ENCODE measurements at regions not wholly inside any gene's neighbourhood (a gene's known extent, or its start where the extent isn't known, plus 50 kb on each side); places are given as distances from the start of the nearest gene placed in this dataset.

GRCh38 chr12:3961591-3961990 lies 88.4 kb upstream of the PARP11 start:
- no peak for DNase-seq (ENCODE audit: low read depth)

GRCh38 chr12:3959799-3960560 lies 86.8 kb upstream of the PARP11 start:
- DNase-seq (ENCODE audit: low read depth), result no peak

DNA sequence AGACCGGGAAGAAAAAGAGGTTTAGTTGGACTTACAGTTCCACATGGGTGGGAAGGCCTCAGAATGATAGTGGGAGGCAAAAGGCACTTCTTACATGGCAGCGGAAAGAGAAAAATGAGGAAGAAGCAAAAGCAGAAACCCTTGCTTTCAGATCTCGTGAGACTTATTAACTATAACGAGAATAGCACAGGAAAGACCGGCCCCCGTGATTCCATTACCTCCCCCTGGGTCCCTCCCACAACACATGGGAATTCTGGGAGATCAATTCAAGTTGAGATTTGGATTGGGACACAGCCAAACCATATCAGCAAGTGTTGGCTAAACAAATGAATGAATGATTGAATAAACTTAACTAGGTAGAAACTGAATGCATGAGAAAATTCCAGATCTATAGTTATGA lies 85.3 kb upstream of the PARP11 start:
- DNase-seq (ENCODE audit: low read depth), result no peak

DNA sequence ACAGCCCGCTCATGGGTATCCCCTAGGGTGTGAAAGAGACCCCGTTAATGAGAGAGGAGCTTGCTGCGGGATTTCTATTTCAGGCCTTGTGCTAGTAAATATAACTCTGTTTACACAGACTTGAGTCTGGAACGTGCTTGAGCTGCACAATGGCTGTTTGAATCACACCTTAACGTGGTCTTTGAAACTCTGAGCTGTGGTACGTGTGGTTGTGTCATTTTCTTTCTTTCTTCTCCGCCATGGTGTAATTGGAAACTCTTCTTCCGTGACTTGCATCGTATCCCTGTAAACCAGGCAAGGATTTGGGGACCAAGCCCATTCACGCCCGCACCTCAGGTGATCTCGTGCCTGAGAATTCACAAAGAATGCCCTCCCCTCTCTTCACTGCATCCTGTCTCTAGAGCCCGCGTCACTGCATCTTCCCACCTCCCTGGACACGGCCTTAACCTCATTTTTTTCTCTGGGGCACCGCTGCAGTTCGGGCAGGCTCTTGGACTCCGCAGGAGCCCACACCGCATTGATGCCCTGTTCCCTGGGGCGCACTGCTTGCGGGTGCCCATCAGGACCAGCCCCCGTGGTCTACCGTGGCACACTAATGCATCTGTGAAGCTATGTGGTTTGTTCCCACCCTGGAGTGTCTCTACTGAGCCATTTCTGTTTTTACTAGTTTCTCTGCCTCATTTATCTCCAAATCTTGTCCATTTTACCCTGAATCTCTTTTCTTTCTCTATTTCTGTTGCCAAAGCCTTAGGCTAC lies 78.4 kb upstream of the PARP11 start:
- DNase-seq (ENCODE audit: low read depth), result no peak

DNA sequence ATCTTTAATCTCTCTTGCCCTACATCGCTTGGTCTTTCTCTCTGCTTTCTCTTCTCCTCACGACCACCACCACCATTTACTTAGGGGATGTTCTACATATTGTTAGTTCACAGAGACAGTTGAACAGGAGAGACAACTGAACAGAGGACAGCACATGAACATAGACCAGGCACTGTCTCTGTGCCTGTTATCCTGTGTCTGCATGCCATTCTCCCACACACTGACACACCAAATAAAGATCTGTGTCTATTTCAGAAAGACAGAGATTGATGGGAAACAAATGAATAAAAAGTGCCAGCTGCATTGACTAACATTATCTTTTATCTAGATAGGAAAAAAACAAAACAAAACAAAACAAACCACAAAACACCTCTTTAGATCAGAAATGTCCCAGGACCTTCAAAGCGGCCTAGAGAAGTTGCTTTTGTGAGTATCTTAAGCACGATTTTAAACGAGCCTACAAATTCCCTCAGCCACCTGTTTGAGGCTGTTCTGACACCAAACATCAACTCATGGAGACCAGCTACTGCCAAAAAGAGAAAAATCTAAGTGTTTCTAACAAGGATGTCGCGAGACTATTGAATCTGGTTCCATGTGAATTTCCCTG lies 77.6 kb upstream of the PARP11 start:
- DNase-seq (ENCODE audit: low read depth), result no peak

DNA sequence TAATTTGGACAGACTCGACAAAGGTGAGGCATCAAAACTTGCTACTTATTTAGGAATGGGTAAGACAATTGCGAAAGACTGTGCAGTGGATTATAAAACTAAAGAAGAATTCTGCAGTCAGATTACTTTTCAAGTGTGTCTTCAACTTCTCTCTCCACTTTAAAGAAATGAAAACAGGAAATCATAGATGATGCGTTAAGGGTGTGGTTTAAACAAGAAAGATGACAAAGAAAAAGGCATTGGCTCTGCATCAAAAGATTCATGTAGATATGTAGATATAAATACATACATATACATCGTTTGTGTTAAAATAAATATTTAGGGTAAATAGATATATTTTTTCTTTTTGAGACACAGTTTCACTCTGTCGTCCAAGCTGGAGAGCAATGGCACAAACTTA lies 74.6 kb upstream of the PARP11 start:
- no peak for DNase-seq (ENCODE audit: low read depth)

DNA sequence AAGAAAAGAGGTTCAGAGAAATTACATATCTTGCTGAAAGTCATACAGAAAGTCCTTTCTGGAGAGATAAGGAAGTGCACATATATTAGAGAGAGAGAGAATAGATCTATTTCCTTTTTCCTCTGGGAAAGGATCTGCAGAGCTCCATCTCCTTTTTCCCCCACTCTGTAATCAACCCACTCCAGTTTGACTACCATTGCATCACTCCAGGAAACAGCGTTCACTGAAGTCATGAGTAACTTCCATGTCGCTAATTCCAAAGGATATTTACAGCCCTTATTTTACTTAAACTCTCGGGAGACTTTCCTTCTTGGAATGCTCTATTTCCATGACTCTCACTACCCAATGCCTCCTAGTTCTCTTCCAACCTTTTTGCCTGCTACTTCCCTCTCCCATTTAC lies 72.5 kb upstream of the PARP11 start:
- no peak for DNase-seq (ENCODE audit: low read depth)

GRCh38 chr12:3944620-3945019 lies 71.4 kb upstream of the PARP11 start:
- no peak for DNase-seq (ENCODE audit: low read depth)

DNA sequence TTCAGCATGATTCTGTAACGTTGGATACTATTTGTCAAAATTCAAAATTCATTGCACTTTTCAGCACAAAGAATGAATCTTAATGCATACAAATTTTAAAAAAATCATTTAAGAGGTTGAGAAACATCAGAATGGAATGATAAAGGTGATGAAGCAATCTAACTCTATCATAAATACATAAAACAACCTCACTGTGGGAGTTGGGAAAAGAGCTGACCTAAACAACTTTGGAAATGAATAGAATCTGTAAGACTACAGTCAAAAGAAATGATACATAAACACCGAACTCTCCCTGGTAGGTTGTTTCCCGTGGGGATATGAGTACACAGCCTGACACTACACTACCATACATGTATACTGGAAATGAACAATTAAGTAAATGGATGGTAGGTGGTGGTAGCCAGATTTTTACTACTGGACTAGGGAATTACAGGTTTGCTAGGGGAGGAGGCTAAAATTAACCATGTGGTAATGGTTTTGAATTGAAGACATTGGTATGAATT lies 64.9 kb upstream of the PARP11 start:
- no peak for DNase-seq (ENCODE audit: low read depth)

GRCh38 chr12:3935078-3935477 lies 61.9 kb upstream of the PARP11 start:
- DNase-seq (ENCODE audit: low read depth), result no peak

GRCh38 chr12:3933819-3934192 lies 60.6 kb upstream of the PARP11 start:
- DNase-seq (ENCODE audit: low read depth), result no peak

DNA sequence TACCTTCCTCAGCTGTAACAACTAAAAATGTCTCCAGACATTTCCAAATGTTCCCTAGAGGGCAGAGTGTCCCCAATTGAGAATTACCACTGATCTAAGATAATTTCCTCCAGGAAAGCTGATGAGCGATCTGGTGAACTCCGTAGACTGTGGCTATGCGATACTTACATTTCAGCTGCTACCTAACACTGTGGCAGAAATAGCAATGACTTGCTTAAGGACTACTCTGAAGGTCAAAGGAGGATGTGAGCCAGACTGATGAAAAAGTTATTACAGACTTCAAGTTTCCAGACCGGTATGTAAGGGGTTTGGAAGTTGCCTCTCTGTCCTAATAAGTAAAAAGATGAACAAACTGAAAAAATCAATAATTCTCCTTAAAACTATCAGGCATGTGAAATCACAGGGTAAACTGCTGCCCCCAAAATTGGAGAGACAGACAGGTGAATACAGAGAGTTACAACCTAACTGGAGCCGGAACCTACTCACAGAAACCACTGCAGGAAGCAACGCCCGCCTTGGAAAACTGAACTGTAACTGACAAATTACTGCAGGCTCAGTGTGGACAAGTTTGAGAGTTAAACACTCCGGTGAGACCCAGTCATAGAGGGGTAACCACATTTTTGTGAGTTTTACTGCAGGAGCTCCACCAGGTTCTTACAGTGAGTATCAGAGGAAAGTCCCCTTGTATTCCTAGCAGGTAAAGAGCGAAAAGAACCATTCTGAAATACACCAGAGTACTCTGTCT lies 60.0 kb upstream of the PARP11 start:
- DNase-seq (ENCODE audit: low read depth), result no peak

- DNase-seq (ENCODE audit: low read depth), result no peak
Observed at GRCh38 chr12:3931776-3932175, 58.6 kb upstream of the PARP11 start.

DNA sequence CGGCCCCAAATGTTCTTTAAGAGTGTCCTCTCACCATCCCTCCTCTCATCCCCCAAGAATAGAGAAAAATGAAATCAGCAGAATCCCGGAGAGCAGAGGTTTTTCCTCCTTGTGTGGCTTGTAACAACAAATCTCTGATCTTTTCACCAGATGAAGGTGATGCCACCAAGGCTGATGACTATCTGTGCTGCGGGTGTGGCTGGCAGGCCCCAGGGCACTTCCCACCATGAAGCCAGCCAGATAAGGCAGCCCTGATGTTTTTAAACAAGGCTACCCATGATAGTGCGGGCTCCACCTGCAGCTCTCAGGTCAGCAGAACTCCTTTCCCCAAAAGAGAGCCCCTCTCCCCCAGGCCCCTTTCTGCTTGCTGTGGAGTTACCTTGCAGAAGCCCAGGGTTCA lies 58.0 kb upstream of the PARP11 start:
- no peak for DNase-seq (ENCODE audit: low read depth)

- DNase-seq (ENCODE audit: low read depth), result no peak
Observed at GRCh38 chr12:3929875-3930615, 56.8 kb upstream of the PARP11 start.

- DNase-seq (ENCODE audit: low read depth), result no peak
Observed at GRCh38 chr12:3928538-3929184, 55.5 kb upstream of the PARP11 start.

DNA sequence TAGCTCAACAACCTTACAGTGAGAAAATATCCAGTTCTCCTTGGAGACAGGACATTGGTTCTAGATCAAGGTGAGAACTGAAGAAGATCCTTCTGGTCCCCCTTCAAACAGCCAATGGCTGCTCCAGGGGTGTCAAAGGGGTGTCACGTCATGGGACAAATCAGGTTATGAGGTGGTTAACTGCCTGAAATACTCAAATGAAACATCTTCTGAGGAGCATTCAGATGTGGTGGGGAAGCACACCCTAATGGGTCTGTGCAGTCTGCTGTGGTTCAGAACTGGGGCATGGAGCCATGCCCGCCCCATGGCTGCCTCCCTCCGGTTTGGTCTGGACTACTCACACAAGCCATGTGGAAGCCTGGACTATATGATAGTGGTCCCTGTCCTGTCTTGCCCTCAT lies 52.4 kb upstream of the PARP11 start:
- DNase-seq (ENCODE audit: low read depth), result no peak

GRCh38 chr12:3924761-3925160 lies 51.6 kb upstream of the PARP11 start:
- DNase-seq (ENCODE audit: low read depth), result no peak

GRCh38 chr12:3923021-3923420 lies 49.8 kb upstream of the PARP11 start:
- DNase-seq (ENCODE audit: low read depth), result no peak
